Endothelial cell of umbilical vein (primary cell): ENCODE measurements at regions not wholly inside any gene's neighbourhood (a gene's known extent, or its start where the extent isn't known, plus 50 kb on each side); places are given as distances from the start of the nearest gene placed in this dataset.

ENCODE experiments used
- POLR2AphosphoS5 ChIP-seq: IDR thresholded peaks from 2 replicates; pipeline ENCODE4 v1.6.1; 2012; ENCODE audit warnings: low read depth, mild to moderate bottlenecking, control low read depth, low read length, moderate library complexity; ENCODE audit not compliant: insufficient read depth
- TF ChIP-seq, protein P1 (sequence below), 2 donors: IDR thresholded peaks; 1 replicate in 1 of 2; 2 replicates in 1 of 2; pipeline ENCODE4 v1.5.1; 2011; ENCODE audit warnings: low read length in 2 of 2, mild to moderate bottlenecking in 2 of 2, moderate library complexity in 2 of 2, control low read depth in 1 of 2, inconsistent platforms in 1 of 2, low read depth in 1 of 2; ENCODE audit not compliant: insufficient read depth in 1 of 2; ENCODE audit errors: extremely low read depth in 1 of 2

GRCh38 chr2:118348380-118349034, 260.2 kb downstream of the INSIG2 start:
- TF ChIP-seq, protein P1, sequence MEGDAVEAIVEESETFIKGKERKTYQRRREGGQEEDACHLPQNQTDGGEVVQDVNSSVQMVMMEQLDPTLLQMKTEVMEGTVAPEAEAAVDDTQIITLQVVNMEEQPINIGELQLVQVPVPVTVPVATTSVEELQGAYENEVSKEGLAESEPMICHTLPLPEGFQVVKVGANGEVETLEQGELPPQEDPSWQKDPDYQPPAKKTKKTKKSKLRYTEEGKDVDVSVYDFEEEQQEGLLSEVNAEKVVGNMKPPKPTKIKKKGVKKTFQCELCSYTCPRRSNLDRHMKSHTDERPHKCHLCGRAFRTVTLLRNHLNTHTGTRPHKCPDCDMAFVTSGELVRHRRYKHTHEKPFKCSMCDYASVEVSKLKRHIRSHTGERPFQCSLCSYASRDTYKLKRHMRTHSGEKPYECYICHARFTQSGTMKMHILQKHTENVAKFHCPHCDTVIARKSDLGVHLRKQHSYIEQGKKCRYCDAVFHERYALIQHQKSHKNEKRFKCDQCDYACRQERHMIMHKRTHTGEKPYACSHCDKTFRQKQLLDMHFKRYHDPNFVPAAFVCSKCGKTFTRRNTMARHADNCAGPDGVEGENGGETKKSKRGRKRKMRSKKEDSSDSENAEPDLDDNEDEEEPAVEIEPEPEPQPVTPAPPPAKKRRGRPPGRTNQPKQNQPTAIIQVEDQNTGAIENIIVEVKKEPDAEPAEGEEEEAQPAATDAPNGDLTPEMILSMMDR (IDR thresholded peaks at IDR 0.05; ENCODE audit: extremely low read depth in 1 of 2, insufficient read depth in 1 of 2, low read depth in 1 of 2, low read length in 2 of 2), result no peak
- no peak for TF ChIP-seq POLR2AphosphoS5
